NT2/D1 (cell line): ENCODE measurements at regions not wholly inside any gene's neighbourhood (a gene's known extent, or its start where the extent isn't known, plus 50 kb on each side); places are given as distances from the start of the nearest gene placed in this dataset.

Experiments used
- DNase-seq: peaks from one replicate; pipeline ENCODE4 v3.0.0-alpha.2; 2011; ENCODE audit warnings: low read depth, low spot score
- H3K27me3 ChIP-seq: 2 replicates; pipeline ENCODE4 v1.6.0; 2011; ENCODE audit warnings: mild to moderate bottlenecking; ENCODE audit not compliant: insufficient read length, insufficient read depth
- H3K36me3 ChIP-seq: 2 replicates; pipeline ENCODE4 v1.6.1; 2011; ENCODE audit warnings: mild to moderate bottlenecking, low read length, mixed read lengths; ENCODE audit not compliant: insufficient read depth, insufficient read length
- H3K4me1 ChIP-seq: 2 replicates; pipeline ENCODE4 v1.5.1; 2011; ENCODE audit not compliant: insufficient read depth, insufficient read length
- H3K4me3 ChIP-seq: 2 replicates; pipeline ENCODE4 v1.5.1; 2011; ENCODE audit warnings: low read depth; ENCODE audit not compliant: insufficient read length
- H3K9ac ChIP-seq: 2 replicates; pipeline ENCODE4 v1.6.0; 2011; ENCODE audit warnings: low read depth; ENCODE audit not compliant: insufficient read length
- H3K9me3 ChIP-seq: 2 replicates; pipeline ENCODE4 v1.5.1; 2011; ENCODE audit warnings: mild to moderate bottlenecking, low read length; ENCODE audit not compliant: insufficient read depth
- SUZ12 ChIP-seq: IDR thresholded peaks from 2 replicates; pipeline ENCODE4 v1.6.1; 2011; ENCODE audit not compliant: insufficient read length, insufficient read depth; ENCODE audit errors: extremely low read depth
- YY1 ChIP-seq: IDR thresholded peaks from 2 replicates; pipeline ENCODE4 v1.6.1; 2011; ENCODE audit not compliant: insufficient read length, insufficient read depth
- ZNF274 ChIP-seq: IDR thresholded peaks from 2 replicates; pipeline ENCODE4 v1.6.1; 2011; ENCODE audit warnings: mild to moderate bottlenecking, low read depth, low read length

DNA sequence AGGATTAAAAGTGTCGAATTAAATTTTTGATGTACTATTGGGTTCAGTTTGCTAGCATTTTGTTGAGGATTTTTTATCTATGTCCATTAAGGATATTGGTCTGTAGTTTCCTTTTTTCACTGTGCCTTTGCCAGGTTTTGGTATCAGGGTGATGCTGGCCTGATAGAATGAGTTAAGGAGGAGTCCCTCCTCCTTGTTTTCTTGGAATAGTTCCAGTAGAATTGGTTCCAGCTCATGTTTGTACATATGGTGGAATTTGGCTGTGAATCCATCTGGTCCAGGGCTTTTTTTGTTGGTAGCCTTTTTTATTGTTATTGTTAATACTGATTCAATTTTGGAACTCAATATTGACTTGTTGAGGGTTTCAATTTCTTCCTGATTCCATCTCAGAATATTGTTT lies 141.8 kb downstream of the SIM1 start:
- no peak for DNase-seq
- Histone ChIP-seq H3K36me3 (no peaks in the 10 kb centered on the region), H3K4me3 (no peak overlapping the region), H3K27me3 (no peaks in the 10 kb centered on the region), H3K4me1 (no peaks in the 10 kb centered on the region), H3K9ac (no peak overlapping the region), H3K9me3 (no peaks in the 10 kb centered on the region)
- TF ChIP-seq YY1 (no peak), ZNF274 (no peak), SUZ12 (no peak)

- no peak overlapping the region for H3K4me3 ChIP-seq
- H3K9ac ChIP-seq = no peak overlapping the region
- H3K36me3 ChIP-seq = no peaks in the 10 kb centered on the region
- TF ChIP-seq ZNF274 (no peak), YY1 (no peak), SUZ12 (no peak)
- no peak for DNase-seq
- no peaks in the 10 kb centered on the region for H3K4me1 ChIP-seq
- H3K27me3 ChIP-seq = no peaks in the 10 kb centered on the region
- H3K9me3 ChIP-seq = no peaks in the 10 kb centered on the region
These were observed 144.0 kb downstream of the SIM1 start for GRCh38 chr6:100320686-100321085.

DNA sequence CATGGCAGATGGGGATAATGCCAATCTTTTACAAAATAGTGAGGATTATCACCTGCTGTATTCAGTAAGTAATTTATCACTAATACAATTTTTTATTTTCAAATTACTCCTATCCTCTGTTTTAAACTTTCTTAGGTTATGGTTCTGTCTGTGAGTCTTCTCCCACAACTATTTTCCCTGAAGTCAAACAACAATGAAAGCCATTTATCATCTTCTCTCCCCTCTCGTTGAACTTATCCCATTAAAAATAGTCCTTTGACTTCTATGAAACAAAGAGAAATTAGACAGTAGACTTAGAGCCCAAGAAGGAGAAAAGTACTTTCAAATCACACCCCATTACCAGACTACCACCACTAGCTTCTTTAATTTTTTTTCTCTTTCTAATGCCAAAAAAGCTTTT lies 147.7 kb downstream of the SIM1 start:
- H3K4me3 ChIP-seq = no peak overlapping the region
- TF ChIP-seq ZNF274 (no peak), SUZ12 (no peak)
- H3K27me3 ChIP-seq = no peaks in the 10 kb centered on the region
- DNase-seq = no peak
- no peaks in the 10 kb centered on the region for H3K4me1 ChIP-seq
- no peak overlapping the region for H3K9ac ChIP-seq
- H3K36me3 ChIP-seq = no peaks in the 10 kb centered on the region
- no peaks in the 10 kb centered on the region for H3K9me3 ChIP-seq

DNA sequence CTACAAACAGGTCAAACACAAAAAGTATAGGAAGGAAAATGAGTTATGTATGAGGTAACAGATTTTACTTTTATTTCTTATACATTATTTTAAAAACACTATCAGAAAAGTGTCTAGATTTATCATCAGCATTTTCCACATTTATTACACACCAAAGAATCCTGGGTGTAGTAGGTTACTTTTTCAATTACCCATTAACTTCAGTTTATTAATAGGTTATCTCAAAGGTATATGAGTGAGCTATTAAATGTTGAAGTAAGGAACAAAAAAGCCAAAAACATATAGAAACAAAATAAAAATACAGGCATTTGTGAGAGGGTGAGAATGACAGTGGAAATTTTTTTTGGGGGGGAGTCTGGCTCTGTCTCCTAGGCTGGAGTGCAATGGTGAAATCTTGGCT lies 150.5 kb downstream of the SIM1 start:
- Histone ChIP-seq H3K9ac (no peak overlapping the region), H3K9me3 (no peaks in the 10 kb centered on the region), H3K36me3 (no peaks in the 10 kb centered on the region), H3K27me3 (no peaks in the 10 kb centered on the region), H3K4me1 (no peaks in the 10 kb centered on the region), H3K4me3 (no peak overlapping the region)
- no peak for DNase-seq
- TF ChIP-seq YY1 (no peak), ZNF274 (no peak), SUZ12 (no peak)

GRCh38 chr6:100311707-100312251 lies 152.9 kb downstream of the SIM1 start:
- TF ChIP-seq SUZ12 (no peak), YY1 (no peak), ZNF274 (no peak)

DNA sequence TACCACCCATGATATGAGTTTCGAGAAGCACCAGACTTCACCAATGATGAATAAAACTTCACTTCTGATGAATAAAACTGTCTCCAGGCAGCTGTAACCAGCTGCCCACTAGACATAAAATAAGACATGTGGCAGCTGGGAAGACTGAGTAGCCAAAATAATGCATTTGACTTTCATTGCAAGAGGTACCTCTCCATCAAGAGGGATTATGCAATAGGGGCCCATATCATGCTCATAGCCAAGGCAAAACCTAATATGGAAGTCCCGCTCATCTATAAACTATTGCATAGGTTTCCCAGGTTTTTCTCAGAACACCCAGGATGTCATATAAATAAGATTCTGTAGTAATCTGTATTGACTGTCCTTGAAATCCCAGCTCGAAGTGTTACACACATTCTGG lies 155.5 kb downstream of the SIM1 start:
- H3K4me1 ChIP-seq = no peaks in the 10 kb centered on the region
- no peak overlapping the region for H3K9ac ChIP-seq
- H3K4me3 ChIP-seq = no peak overlapping the region
- no peaks in the 10 kb centered on the region for H3K27me3 ChIP-seq
- H3K9me3 ChIP-seq = no peaks in the 10 kb centered on the region
- DNase-seq = no peak
- TF ChIP-seq ZNF274 (no peak), YY1 (no peak), SUZ12 (no peak)
- no peaks in the 10 kb centered on the region for H3K36me3 ChIP-seq

More at GRCh38 chr6:100311707-100312251, 152.9 kb downstream of the SIM1 start:
- no peaks in the 10 kb centered on the region for H3K9me3 ChIP-seq
- no peaks in the 10 kb centered on the region for H3K4me1 ChIP-seq
- no peak overlapping the region for H3K9ac ChIP-seq
- no peaks in the 10 kb centered on the region for H3K27me3 ChIP-seq
- H3K36me3 ChIP-seq = no peaks in the 10 kb centered on the region
- DNase-seq = no peak
- no peak overlapping the region for H3K4me3 ChIP-seq

GRCh38 chr6:100307561-100307960 lies 157.2 kb downstream of the SIM1 start:
- H3K4me3 ChIP-seq = no peak overlapping the region
- H3K27me3 ChIP-seq = no peaks in the 10 kb centered on the region
- no peaks in the 10 kb centered on the region for H3K36me3 ChIP-seq
- no peaks in the 10 kb centered on the region for H3K4me1 ChIP-seq
- no peaks in the 10 kb centered on the region for H3K9me3 ChIP-seq
- TF ChIP-seq ZNF274 = no peak
- no peak for TF ChIP-seq YY1
- TF ChIP-seq SUZ12 = no peak
- H3K9ac ChIP-seq = no peak overlapping the region
- peak; percentile 3 for DNase-seq
